Gastrocnemius medialis (tissue), 4 donors: ENCODE measurements at regions not wholly inside any gene's neighbourhood (a gene's known extent, or its start where the extent isn't known, plus 50 kb on each side); places are given as distances from the start of the nearest gene placed in this dataset.

Source experiments
- ATAC-seq, 2 donors: fragments of 150-250 bp; one replicate each; pipeline ENCODE4 v1.9.1; 2016
- DNase-seq, 2 donors: peaks; one replicate each; pipeline ENCODE4 v3.0.0-alpha.2; 2019
- H3K27ac ChIP-seq, 4 donors: fragments of 200-600 bp; sonication (generic); 1 replicate in 1 of 4; 2 replicates in 3 of 4; pipeline ENCODE4 v1.5.1; 2016 to 2018; ENCODE audit warnings: mild to moderate bottlenecking in 2 of 4, moderate library complexity in 1 of 4
- H3K27me3 ChIP-seq, 3 donors: fragments of 200-600 bp; sonication (generic) in 2 of 3; 1 replicate in 1 of 3; 2 replicates in 2 of 3; pipeline versions ENCODE4 v1.5.1 to v1.6.0; 2016 to 2019; ENCODE audit warnings: mild to moderate bottlenecking in 1 of 3, moderate library complexity in 1 of 3
- H3K36me3 ChIP-seq, 2 donors: fragments of 200-600 bp; sonication (generic) in 1 of 2; one replicate each; pipeline ENCODE4 v1.5.1; 2017 to 2018
- H3K4me1 ChIP-seq, 2 donors: fragments of 200-600 bp; sonication (generic) in 1 of 2; one replicate each; pipeline ENCODE4 v1.5.1; 2016 to 2017; ENCODE audit warnings: mild to moderate bottlenecking in 2 of 2
- H3K4me3 ChIP-seq, 4 donors: fragments of 200-600 bp; sonication (generic) in 3 of 4; 1 replicate in 1 of 4; 2 replicates in 3 of 4; pipeline ENCODE4 v1.5.1; 2016 to 2019; ENCODE audit warnings: mild to moderate bottlenecking in 2 of 4
- H3K9me3 ChIP-seq, 3 donors: fragments of 200-600 bp; sonication (generic) in 2 of 3; 1 replicate in 1 of 3; 2 replicates in 2 of 3; pipeline ENCODE4 v1.5.1; 2016 to 2019
- POLR2A ChIP-seq, 2 donors: fragments of 450-650 bp; IDR thresholded peaks; one replicate each; pipeline ENCODE4 v1.6.1; 2017; ENCODE audit warnings: antibody characterized with exemption in 2 of 2, mild to moderate bottlenecking in 2 of 2, moderate library complexity in 2 of 2
- in situ Hi-C, 4 donors: fragments of 200-750 bp; cut with MboI; loops; one replicate each; pipeline versions ENCODE4 v1.15.0 to v1.8.0; 2017; ENCODE audit warnings: low sequenced_read_pairs in 4 of 4
- intact Hi-C: fragments of 100-400 bp; cut with DNase I; formaldehyde crosslinking; loops from one replicate; pipeline ENCODE4 v1.15.1; 2023; ENCODE audit warnings: low total_unique reads
- TF ChIP-seq, protein P1 (sequence below), 5 experiments: fragments of 450-650 bp in 3 of 5; fragments of 200-600 bp in 2 of 5; sonication (generic) in 2 of 5; IDR thresholded peaks in 4 of 5; conservative IDR thresholded peaks in 1 of 5; 1 replicate in 4 of 5; 2 replicates in 1 of 5; pipeline ENCODE4 v1.5.1; 2016 to 2019; ENCODE audit warnings: antibody characterized with exemption in 5 of 5, mild to moderate bottlenecking in 3 of 5, moderate library complexity in 3 of 5

GRCh38 chr15:25055356-25056068 is 100.7 kb downstream of the SNRPN start:
- DNase-seq (no peak), ATAC-seq (no peak)
- in situ Hi-C loops: no loop called here
- intact Hi-C loops: no loop called here
- Histone ChIP-seq H3K27me3 (no peaks in the 10 kb centered on the region), H3K4me3 (no peak overlapping the region), H3K27ac (no peak overlapping the region), H3K4me1 (no peaks in the 10 kb centered on the region), H3K9me3 (peaks cover 25 to 96% (median 76%) of the 10 kb centered on the region in 3 donors), H3K36me3 (peaks cover 2 to 94% of the 10 kb centered on the region in 2 donors)
- TF ChIP-seq, protein P1, sequence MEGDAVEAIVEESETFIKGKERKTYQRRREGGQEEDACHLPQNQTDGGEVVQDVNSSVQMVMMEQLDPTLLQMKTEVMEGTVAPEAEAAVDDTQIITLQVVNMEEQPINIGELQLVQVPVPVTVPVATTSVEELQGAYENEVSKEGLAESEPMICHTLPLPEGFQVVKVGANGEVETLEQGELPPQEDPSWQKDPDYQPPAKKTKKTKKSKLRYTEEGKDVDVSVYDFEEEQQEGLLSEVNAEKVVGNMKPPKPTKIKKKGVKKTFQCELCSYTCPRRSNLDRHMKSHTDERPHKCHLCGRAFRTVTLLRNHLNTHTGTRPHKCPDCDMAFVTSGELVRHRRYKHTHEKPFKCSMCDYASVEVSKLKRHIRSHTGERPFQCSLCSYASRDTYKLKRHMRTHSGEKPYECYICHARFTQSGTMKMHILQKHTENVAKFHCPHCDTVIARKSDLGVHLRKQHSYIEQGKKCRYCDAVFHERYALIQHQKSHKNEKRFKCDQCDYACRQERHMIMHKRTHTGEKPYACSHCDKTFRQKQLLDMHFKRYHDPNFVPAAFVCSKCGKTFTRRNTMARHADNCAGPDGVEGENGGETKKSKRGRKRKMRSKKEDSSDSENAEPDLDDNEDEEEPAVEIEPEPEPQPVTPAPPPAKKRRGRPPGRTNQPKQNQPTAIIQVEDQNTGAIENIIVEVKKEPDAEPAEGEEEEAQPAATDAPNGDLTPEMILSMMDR (IDR thresholded peaks at IDR 0.05 in 4 of 5, conservative IDR thresholded peaks at IDR 0.05 in 1 of 5): no peak
- no peak for TF ChIP-seq POLR2A (IDR thresholded peaks at IDR 0.05)

DNA sequence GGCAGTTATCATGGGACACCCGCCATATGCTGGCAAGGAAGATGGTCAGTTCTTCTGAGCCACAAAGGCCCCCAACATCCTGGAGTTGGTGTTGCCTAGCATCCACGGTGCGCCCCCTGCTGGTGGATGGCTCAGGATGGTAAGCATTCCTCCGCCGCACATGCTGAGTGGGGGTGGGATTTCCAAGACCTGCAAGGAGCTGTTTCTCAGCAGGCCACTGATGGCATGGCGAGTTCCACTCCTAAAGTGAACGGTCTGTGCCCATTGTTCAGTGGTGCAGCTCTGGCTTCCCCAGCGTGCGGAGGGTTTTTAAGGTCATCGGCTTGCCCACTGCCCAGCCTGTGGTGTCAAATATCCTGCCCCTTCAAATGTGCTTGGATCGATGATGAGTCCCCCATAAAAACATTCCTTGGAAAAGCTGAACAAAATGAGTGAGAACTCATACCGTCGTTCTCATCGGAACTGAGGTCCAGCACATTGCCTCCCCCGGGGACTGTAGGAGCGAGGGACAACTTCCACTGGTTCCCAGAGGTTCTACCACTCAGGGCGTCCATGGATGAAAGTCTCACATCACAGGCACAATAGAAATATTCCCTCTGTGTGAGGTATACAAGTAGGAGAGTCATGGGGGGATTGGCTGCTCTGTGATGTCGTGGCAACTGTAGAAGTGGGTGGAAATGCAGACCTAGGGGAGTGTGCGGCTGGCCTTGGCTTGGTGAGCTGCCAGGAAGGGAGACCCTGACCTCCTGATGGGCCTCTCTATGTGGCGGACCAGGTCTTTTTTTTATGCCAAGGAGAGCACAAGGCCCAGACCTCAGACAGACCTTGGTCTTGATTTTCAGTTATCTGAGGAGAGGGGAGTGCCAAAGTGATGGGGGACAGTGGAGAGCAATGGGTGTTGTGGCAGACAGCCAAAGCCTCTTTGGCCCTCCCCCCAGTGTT is 102.0 kb downstream of the SNRPN start:
- peaks cover 2 to 95% of the 10 kb centered on the region in 2 donors for H3K36me3 ChIP-seq
- H3K4me3 ChIP-seq: no peak overlapping the region
- in situ Hi-C loops (no loop called here), intact Hi-C loops (no loop called here)
- no peak for DNase-seq
- no peak for TF ChIP-seq POLR2A (IDR thresholded peaks at IDR 0.05)
- TF ChIP-seq, protein P1 (IDR thresholded peaks at IDR 0.05 in 4 of 5, conservative IDR thresholded peaks at IDR 0.05 in 1 of 5): peak in 1 of 5 experiments; percentile 22
- no peak for ATAC-seq
- H3K4me1 ChIP-seq: no peaks in the 10 kb centered on the region
- no peak overlapping the region for H3K27ac ChIP-seq
- H3K27me3 ChIP-seq: no peaks in the 10 kb centered on the region
- H3K9me3 ChIP-seq: peaks cover 25 to 100% (median 78%) of the 10 kb centered on the region in 3 donors

- Histone ChIP-seq H3K9me3 (peaks cover 22 to 98% (median 78%) of the 10 kb centered on the region in 3 donors), H3K4me3 (no peak overlapping the region), H3K27ac (no peak overlapping the region), H3K27me3 (no peaks in the 10 kb centered on the region), H3K36me3 (peaks cover 2 to 95% of the 10 kb centered on the region in 2 donors), H3K4me1 (no peaks in the 10 kb centered on the region)
- DNase-seq (peak in 1 of 2 donors; percentile 1), ATAC-seq (no peak)
- in situ Hi-C loops (no loop called here), intact Hi-C loops (no loop called here)
- TF ChIP-seq, protein P1 (IDR thresholded peaks at IDR 0.05 in 4 of 5, conservative IDR thresholded peaks at IDR 0.05 in 1 of 5): no peak
- TF ChIP-seq POLR2A (IDR thresholded peaks at IDR 0.05): no peak
Measured at GRCh38 chr15:25057574-25057973, 102.8 kb downstream of the SNRPN start.

GRCh38 chr15:25058080-25058785 is 103.4 kb downstream of the SNRPN start:
- ATAC-seq: no peak
- intact Hi-C loops (no loop called here), in situ Hi-C loops (no loop called here)
- H3K4me1 ChIP-seq: no peaks in the 10 kb centered on the region
- DNase-seq: peak in 1 of 2 donors; percentile 11
- H3K27ac ChIP-seq: no peak overlapping the region
- peaks cover 2 to 92% of the 10 kb centered on the region in 2 donors for H3K36me3 ChIP-seq
- H3K9me3 ChIP-seq: peaks cover 22 to 98% (median 80%) of the 10 kb centered on the region in 3 donors
- no peak overlapping the region for H3K4me3 ChIP-seq
- TF ChIP-seq, protein P1 (IDR thresholded peaks at IDR 0.05 in 4 of 5, conservative IDR thresholded peaks at IDR 0.05 in 1 of 5): no peak
- TF ChIP-seq POLR2A (IDR thresholded peaks at IDR 0.05): no peak
- H3K27me3 ChIP-seq: no peaks in the 10 kb centered on the region
